GM12878 (cell line): ENCODE measurements at regions not wholly inside any gene's neighbourhood (a gene's known extent, or its start where the extent isn't known, plus 50 kb on each side); places are given as distances from the start of the nearest gene placed in this dataset.

ENCODE experiments used
- ASH2L ChIP-seq: fragments of 300-600, 200-600 bp; sonication (generic); IDR thresholded peaks from 2 replicates; pipeline ENCODE4 v1.6.1; 2017; ENCODE audit warnings: low read depth, mild to moderate bottlenecking, borderline replicate concordance
- BMI1 ChIP-seq: fragments of 450-650 bp; IDR thresholded peaks from 2 replicates; pipeline ENCODE4 v1.6.1; 2016; ENCODE audit warnings: mild to moderate bottlenecking, moderate library complexity, borderline replicate concordance
- CREB1 ChIP-seq: IDR thresholded peaks from 2 replicates; pipeline ENCODE4 v1.6.1; 2012; ENCODE audit warnings: low read depth, mild to moderate bottlenecking, inconsistent platforms
- EGR1 ChIP-seq, 2 experiments: IDR thresholded peaks; 1 replicate in 1 of 2; 2 replicates in 1 of 2; pipeline ENCODE4 v1.6.1; 2011 to 2012; ENCODE audit warnings: low read depth in 2 of 2, low read length in 2 of 2, borderline replicate concordance in 1 of 2, mild to moderate bottlenecking in 1 of 2, moderate library complexity in 1 of 2
- EP300 ChIP-seq, 2 experiments: fragments of 150-350 bp in 1 of 2; IDR thresholded peaks; 2 replicates each; pipeline ENCODE4 v1.6.1; 2011 to 2012; ENCODE audit warnings: low read depth in 2 of 2, low read length in 2 of 2, borderline replicate concordance in 1 of 2, improper control_type of control experiment in 1 of 2, inconsistent platforms in 1 of 2; ENCODE audit not compliant: control insufficient read depth in 1 of 2
- EZH2 ChIP-seq: IDR thresholded peaks from 2 replicates; pipeline ENCODE4 v1.6.1; 2012; ENCODE audit warnings: low read depth, mild to moderate bottlenecking, control low read depth, inconsistent platforms, low read length, borderline replicate concordance; ENCODE audit not compliant: control insufficient read depth
- FOXM1 ChIP-seq: IDR thresholded peaks from 2 replicates; pipeline ENCODE4 v1.6.1; 2012; ENCODE audit warnings: low read depth, mild to moderate bottlenecking, inconsistent platforms, low read length, moderate library complexity
- IKZF2 ChIP-seq, 2 experiments: fragments of 450-650 bp; IDR thresholded peaks; 2 replicates each; pipeline ENCODE4 v1.6.1; 2017; ENCODE audit warnings: mild to moderate bottlenecking in 2 of 2, moderate library complexity in 2 of 2
- IRF5 ChIP-seq: fragments of 450-650 bp; IDR thresholded peaks from 2 replicates; pipeline ENCODE4 v1.6.1; 2017; ENCODE audit warnings: borderline replicate concordance
- KLF5 ChIP-seq: fragments of 450-650 bp; IDR thresholded peaks from 2 replicates; pipeline ENCODE4 v1.6.1; 2014; ENCODE audit warnings: mild to moderate bottlenecking; ENCODE audit not compliant: partially characterized antibody
- NBN ChIP-seq: fragments of 450-650 bp; IDR thresholded peaks from 2 replicates; pipeline ENCODE4 v1.6.1; 2016
- NFYA ChIP-seq: IDR thresholded peaks from 2 replicates; pipeline ENCODE4 v1.6.1; 2011; ENCODE audit warnings: low read depth, mild to moderate bottlenecking, low read length, improper control_type of control experiment, borderline replicate concordance
- NR2C1 ChIP-seq: fragments of 450-650 bp; IDR thresholded peaks from 2 replicates; pipeline ENCODE4 v1.6.1; 2017; ENCODE audit warnings: antibody characterized with exemption, mild to moderate bottlenecking, moderate library complexity
- PAX5 ChIP-seq: IDR thresholded peaks from 2 replicates; pipeline ENCODE4 v1.6.1; 2011; ENCODE audit warnings: low read depth, low read length, borderline replicate concordance
- PML ChIP-seq: IDR thresholded peaks from 2 replicates; pipeline ENCODE4 v1.6.1; 2012; ENCODE audit warnings: low read length, inconsistent platforms
- POLR2A ChIP-seq: IDR thresholded peaks from 2 replicates; pipeline ENCODE4 v1.6.1; 2011; ENCODE audit warnings: low read depth, mild to moderate bottlenecking, low read length
- POLR2AphosphoS2 ChIP-seq: IDR thresholded peaks from 2 replicates; pipeline ENCODE4 v1.6.1; 2011; ENCODE audit warnings: low read depth, mild to moderate bottlenecking, low read length, improper control_type of control experiment, moderate library complexity
- POLR2AphosphoS5 ChIP-seq: IDR thresholded peaks from 2 replicates; pipeline ENCODE4 v1.6.1; 2011; ENCODE audit warnings: mild to moderate bottlenecking, low read length, inconsistent platforms
- RAD21 ChIP-seq: IDR thresholded peaks from 2 replicates; pipeline ENCODE4 v1.6.1; 2011; ENCODE audit warnings: mild to moderate bottlenecking, low read depth, low read length, moderate library complexity; ENCODE audit not compliant: insufficient read depth
- RB1 ChIP-seq: fragments of 450-650 bp; formaldehyde crosslinking; IDR thresholded peaks from 2 replicates; pipeline ENCODE4 v1.6.1; 2017; ENCODE audit warnings: mild to moderate bottlenecking, borderline replicate concordance
- RUNX3 ChIP-seq: IDR thresholded peaks from 2 replicates; pipeline ENCODE4 v1.6.1; 2012; ENCODE audit warnings: low read length, inconsistent platforms
- SIN3A ChIP-seq: IDR thresholded peaks from 2 replicates; pipeline ENCODE4 v1.6.1; 2012; ENCODE audit warnings: low read depth, low read length, improper control_type of control experiment
- SMC3 ChIP-seq: IDR thresholded peaks from 2 replicates; pipeline ENCODE4 v1.6.1; 2011; ENCODE audit warnings: low read length, improper control_type of control experiment, borderline replicate concordance
- SP1 ChIP-seq: IDR thresholded peaks from one replicate; pipeline ENCODE4 v1.6.1; 2011; ENCODE audit warnings: low read depth, low read length
- STAT1 ChIP-seq: fragments of 450-650 bp; conservative IDR thresholded peaks from 2 replicates; pipeline ENCODE4 v1.6.1; 2014; ENCODE audit warnings: antibody characterized with exemption, mild to moderate bottlenecking
- ZNF217 ChIP-seq: fragments of 450-650 bp; IDR thresholded peaks from 2 replicates; pipeline ENCODE4 v1.6.1; 2017; ENCODE audit warnings: antibody characterized with exemption, mild to moderate bottlenecking
- ZNF687 ChIP-seq: fragments of 450-650 bp; IDR thresholded peaks from 2 replicates; pipeline ENCODE4 v1.6.1; 2017; ENCODE audit warnings: mild to moderate bottlenecking, moderate library complexity

GRCh38 chr6:1482381-1483166 is 93.2 kb downstream of the FOXF2 start (continued):
- TF ChIP-seq SP1 (no peak), POLR2A (no peak), ZNF687 (no peak), RUNX3 (peak; percentile 29), NR2C1 (peak; percentile 40; the same call in 1 of the 2 replicates), RAD21 (no peak), BMI1 (no peak), EZH2 (no peak), PAX5 (peak; percentile 31; the same call in 1 of the 2 replicates), CREB1 (peak; percentile 36; the same call in 1 of the 2 replicates), FOXM1 (peak; percentile 29; the same call in 1 of the 2 replicates), NBN (no peak), SIN3A (no peak), PML (no peak), ZNF217 (no peak), POLR2AphosphoS2 (no peak), EP300 (IDR thresholded peaks at IDR 0.05; ENCODE audit: borderline replicate concordance in 1 of 2, control insufficient read depth in 1 of 2, low read depth in 2 of 2, low read length in 2 of 2) (peak in 1 of 2 experiments; percentile 64; a peak in 1 of 4 replicates), IKZF2 (IDR thresholded peaks at IDR 0.05) (peak; percentile 31 to 45; a peak in 2 of 4 replicates), ASH2L (no peak), STAT1 (no peak), NFYA (no peak), KLF5 (peak; percentile 47), EGR1 (IDR thresholded peaks at IDR 0.05; ENCODE audit: borderline replicate concordance in 1 of 2, low read depth in 2 of 2, low read length in 2 of 2) (no peak), IRF5 (no peak), SMC3 (no peak), POLR2AphosphoS5 (no peak), RB1 (no peak)
